Fibroblast of lung (primary cell): ENCODE measurements at regions not wholly inside any gene's neighbourhood (a gene's known extent, or its start where the extent isn't known, plus 50 kb on each side); places are given as distances from the start of the nearest gene placed in this dataset.

Experiments used
- EZH2 ChIP-seq: IDR thresholded peaks from 2 replicates; pipeline ENCODE4 v1.5.1; 2012; ENCODE audit warnings: low read length, control low read depth, mild to moderate bottlenecking; ENCODE audit errors: missing control alignments
- TF ChIP-seq, protein P1 (sequence below), 2 donors: IDR thresholded peaks in 1 of 2; conservative IDR thresholded peaks in 1 of 2; 1 replicate in 1 of 2; 2 replicates in 1 of 2; pipeline ENCODE4 v1.5.1; 2011 to 2012; ENCODE audit warnings: low read length in 2 of 2, control low read depth in 1 of 2, inconsistent platforms in 1 of 2, low read depth in 1 of 2, mild to moderate bottlenecking in 1 of 2

DNA sequence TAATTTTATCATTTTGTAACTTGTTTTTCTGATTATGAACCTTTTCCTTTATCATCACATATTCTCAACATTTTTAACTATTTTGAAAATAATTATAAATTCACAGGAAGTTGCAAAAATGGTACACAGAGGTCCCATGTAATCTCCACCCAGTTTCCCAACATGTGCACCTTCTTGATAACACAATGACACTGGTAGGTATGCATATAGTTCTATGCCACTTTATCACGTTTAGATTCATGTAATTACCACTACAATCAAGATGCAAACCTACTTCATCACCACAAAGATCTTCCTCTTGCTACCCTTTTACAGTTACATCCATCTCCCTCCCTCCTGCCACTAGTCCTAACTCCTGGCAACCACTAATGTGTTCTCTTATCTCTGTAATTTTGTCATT, 413.9 kb downstream of the SHQ1 start:
- no peak for TF ChIP-seq EZH2
- TF ChIP-seq, protein P1, sequence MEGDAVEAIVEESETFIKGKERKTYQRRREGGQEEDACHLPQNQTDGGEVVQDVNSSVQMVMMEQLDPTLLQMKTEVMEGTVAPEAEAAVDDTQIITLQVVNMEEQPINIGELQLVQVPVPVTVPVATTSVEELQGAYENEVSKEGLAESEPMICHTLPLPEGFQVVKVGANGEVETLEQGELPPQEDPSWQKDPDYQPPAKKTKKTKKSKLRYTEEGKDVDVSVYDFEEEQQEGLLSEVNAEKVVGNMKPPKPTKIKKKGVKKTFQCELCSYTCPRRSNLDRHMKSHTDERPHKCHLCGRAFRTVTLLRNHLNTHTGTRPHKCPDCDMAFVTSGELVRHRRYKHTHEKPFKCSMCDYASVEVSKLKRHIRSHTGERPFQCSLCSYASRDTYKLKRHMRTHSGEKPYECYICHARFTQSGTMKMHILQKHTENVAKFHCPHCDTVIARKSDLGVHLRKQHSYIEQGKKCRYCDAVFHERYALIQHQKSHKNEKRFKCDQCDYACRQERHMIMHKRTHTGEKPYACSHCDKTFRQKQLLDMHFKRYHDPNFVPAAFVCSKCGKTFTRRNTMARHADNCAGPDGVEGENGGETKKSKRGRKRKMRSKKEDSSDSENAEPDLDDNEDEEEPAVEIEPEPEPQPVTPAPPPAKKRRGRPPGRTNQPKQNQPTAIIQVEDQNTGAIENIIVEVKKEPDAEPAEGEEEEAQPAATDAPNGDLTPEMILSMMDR (conservative IDR thresholded peaks at IDR 0.05 in 1 of 2, IDR thresholded peaks at IDR 0.05 in 1 of 2; ENCODE audit: low read depth in 1 of 2, low read length in 2 of 2): no peak
